K562 (cell line): ENCODE measurements at regions not wholly inside any gene's neighbourhood (a gene's known extent, or its start where the extent isn't known, plus 50 kb on each side); places are given as distances from the start of the nearest gene placed in this dataset.

ENCODE experiments used
- ATAC-seq: fragments of 200-7000 bp; cut with Tn5 transposase; 3 replicates; pipeline ENCODE4 v1.9.1; 2020; ENCODE audit warnings: moderate library complexity
- BruUV-seq: library from RNA; stranded (reverse); fragments of 400-500 nt; replicated peaks from 2 replicates; lab custom pipeline; 2021; lab: Mats Ljungman, UMichigan
- CTCF ChIA-PET: fragments of 300-600 bp; formaldehyde crosslinking; extraction: SDS; loops from one replicate; lab custom pipeline; 2021; ENCODE audit warnings: low intra/inter-chr PET ratio; lab: Yijun Ruan, JAX
- POLR2A ChIA-PET: fragments of 300-600, 350-650 bp; sonication (Branson Sonifier 250); formaldehyde crosslinking; extraction: SDS; loops from one replicate; lab custom pipeline; 2021; ENCODE audit warnings: antibody characterized with exemption, inconsistent platforms; lab: Yijun Ruan, JAX
- DNase-seq, 4 experiments: peaks; one replicate each; pipeline versions ENCODE4 v3.0.0 to v3.0.0-alpha.2; 2011 to 2018; ENCODE audit warnings: low spot score in 3 of 4, mixed read lengths in 3 of 4; ENCODE audit errors: extremely low read depth in 1 of 4
- FAIRE-seq: peaks from 2 replicates; lab custom pipeline; 2011; peaks lifted over from hg19 to GRCh38; lab: Jason Lieb, UNC
- H2AFZ ChIP-seq: 2 replicates; pipeline ENCODE4 v1.6.0; 2011; ENCODE audit warnings: low read depth, low read length, control low read depth, inconsistent platforms
- H3K27ac ChIP-seq: fragments of 200-600 bp; 3 replicates; pipeline ENCODE4 v1.8.0; 2011; ENCODE audit warnings: low read depth, mild to moderate bottlenecking, control low read depth, inconsistent platforms, low read length, moderate library complexity, mixed read lengths; ENCODE audit errors: extremely low read depth
- H3K27me3 ChIP-seq, 2 experiments: fragments of 300-600 bp in 1 of 2; 2 replicates in 1 of 2; 3 replicates in 1 of 2; pipeline versions ENCODE4 v1.6.0 to v1.8.0; 2011; ENCODE audit warnings: inconsistent platforms in 2 of 2, low read length in 2 of 2, mild to moderate bottlenecking in 1 of 2, mixed read lengths in 1 of 2, moderate library complexity in 1 of 2; ENCODE audit not compliant: control insufficient read depth in 2 of 2, insufficient read depth in 2 of 2
- H3K36me3 ChIP-seq: fragments of 300-600 bp; 3 replicates; pipeline ENCODE4 v1.8.0; 2011; ENCODE audit warnings: mild to moderate bottlenecking, low read length, inconsistent platforms; ENCODE audit not compliant: control insufficient read depth, insufficient read depth
- H3K4me1 ChIP-seq, 2 experiments: fragments of 200-600 bp in 1 of 2; replicated peaks in 1 of 2; 2 replicates in 1 of 2; 3 replicates in 1 of 2; pipeline versions ENCODE4 v1.5.1 to v1.8.0; 2011; ENCODE audit warnings: inconsistent platforms in 2 of 2, low read length in 2 of 2, mild to moderate bottlenecking in 1 of 2, mixed read lengths in 1 of 2, moderate library complexity in 1 of 2; ENCODE audit not compliant: control insufficient read depth in 2 of 2, insufficient read depth in 2 of 2
- H3K4me2 ChIP-seq: 2 replicates; pipeline ENCODE4 v1.6.1; 2011; ENCODE audit warnings: low read length, control low read depth, inconsistent platforms, mixed read lengths; ENCODE audit not compliant: insufficient read depth
- H3K4me3 ChIP-seq: fragments of 200-600 bp; sonication (generic), shearing (Covaris generic); 2 replicates; pipeline ENCODE4 v1.5.1; 2016; ENCODE audit warnings: control low read depth, inconsistent platforms
- H3K79me2 ChIP-seq: fragments of 200-600 bp; 3 replicates; pipeline ENCODE4 v1.8.0; 2011; ENCODE audit warnings: low read length, inconsistent platforms; ENCODE audit not compliant: control insufficient read depth, insufficient read depth
- H3K9ac ChIP-seq, 2 experiments: 2 replicates each; pipeline versions ENCODE4 v1.6.0 to v1.6.1; 2011; ENCODE audit warnings: low read depth in 2 of 2, low read length in 2 of 2, control low read depth in 1 of 2, inconsistent platforms in 1 of 2, mild to moderate bottlenecking in 1 of 2, mixed read lengths in 1 of 2; ENCODE audit not compliant: insufficient read depth in 1 of 2
- H3K9me1 ChIP-seq: one replicate; pipeline ENCODE4 v1.6.0; 2011; ENCODE audit warnings: inconsistent platforms, mild to moderate bottlenecking, low read length, moderate library complexity; ENCODE audit not compliant: control insufficient read depth, insufficient read depth
- H3K9me3 ChIP-seq: replicated peaks from 2 replicates; pipeline ENCODE4 v1.5.1; 2011; ENCODE audit warnings: low read depth, low read length, inconsistent platforms; ENCODE audit not compliant: control insufficient read depth, insufficient read depth
- H4K20me1 ChIP-seq: replicated peaks from 2 replicates; pipeline ENCODE4 v1.6.1; 2011; ENCODE audit warnings: low read length, inconsistent platforms, mixed read lengths; ENCODE audit not compliant: control insufficient read depth, insufficient read depth
- C11orf30 ChIP-seq: fragments of 450-650 bp; IDR thresholded peaks from 2 replicates; pipeline ENCODE4 v1.6.1; 2016; ENCODE audit warnings: low read depth, mild to moderate bottlenecking
- CREB5 ChIP-seq: fragments of 250-450 bp; sonication (Bioruptor Pico); IDR thresholded peaks from 2 replicates; pipeline ENCODE4 v1.5.0; 2020; ENCODE audit warnings: mild to moderate bottlenecking
- DIDO1 ChIP-seq: fragments of 450-650 bp; IDR thresholded peaks from 2 replicates; pipeline ENCODE4 v1.6.1; 2016; ENCODE audit warnings: low read depth, missing biosample characterization, missing genetic modification characterization
- ETV1 ChIP-seq: fragments of 450-650 bp; conservative IDR thresholded peaks from 2 replicates; pipeline ENCODE4 v1.6.1; 2016; ENCODE audit warnings: missing genetic modification characterization, control low read depth, low read depth, missing compliant biosample characterization
- HCFC1 ChIP-seq: IDR thresholded peaks from 2 replicates; pipeline ENCODE4 v1.6.1; 2012; ENCODE audit warnings: low read depth, low read length, improper control_type of control experiment
- IFI16 ChIP-seq: fragments of 250-450 bp; sonication (Bioruptor Pico); IDR thresholded peaks from 2 replicates; pipeline ENCODE4 v2.1.2; 2022; ENCODE audit warnings: mild to moderate bottlenecking, inconsistent platforms
- L3MBTL2 ChIP-seq: fragments of 450-650 bp; IDR thresholded peaks from 2 replicates; pipeline ENCODE4 v1.6.1; 2016; ENCODE audit warnings: mild to moderate bottlenecking, moderate library complexity
- LEF1 ChIP-seq: fragments of 450-650 bp; IDR thresholded peaks from 2 replicates; pipeline ENCODE4 v1.6.1; 2016; ENCODE audit warnings: mild to moderate bottlenecking
- NR3C1 ChIP-seq: sonication (generic); formaldehyde crosslinking; IDR thresholded peaks from 2 replicates; pipeline ENCODE4 v1.8.1; 2022; ENCODE audit warnings: missing genetic modification reagents
- POU5F1 ChIP-seq: fragments of 150-350 bp; IDR thresholded peaks from 2 replicates; pipeline ENCODE4 v1.6.1; 2014; ENCODE audit warnings: borderline replicate concordance, low read length, low read depth, mild to moderate bottlenecking; ENCODE audit not compliant: partially characterized antibody
- SAP30 ChIP-seq: fragments of 200-600 bp; sonication (generic); IDR thresholded peaks from 2 replicates; pipeline ENCODE4 v1.6.1; 2012; ENCODE audit warnings: borderline replicate concordance, low read depth, mild to moderate bottlenecking, moderate library complexity, low read length, control low read depth, inconsistent platforms; ENCODE audit not compliant: insufficient read depth, poor library complexity, severe bottlenecking
- SRSF1 ChIP-seq: fragments of 200-400 bp; formaldehyde crosslinking; IDR thresholded peaks from 2 replicates; pipeline ENCODE4 v1.6.1; 2017; ENCODE audit warnings: mild to moderate bottlenecking, low read depth, low read length, moderate library complexity
- TEAD1 ChIP-seq, 2 experiments: fragments of 450-650 bp in 1 of 2; sonication (generic) in 1 of 2; formaldehyde crosslinking; IDR thresholded peaks; 2 replicates each; pipeline versions ENCODE4 v1.4.0 to v1.8.0; 2020 to 2022; ENCODE audit warnings: mild to moderate bottlenecking in 2 of 2, missing genetic modification reagents in 1 of 2
- ZFPM2 ChIP-seq: fragments of 250-450 bp; sonication (Bioruptor Pico); IDR thresholded peaks from 2 replicates; pipeline ENCODE4 v1.5.1; 2022; ENCODE audit warnings: mild to moderate bottlenecking
- ZNF133 ChIP-seq: fragments of 250-450 bp; sonication (Bioruptor Pico); IDR thresholded peaks from 2 replicates; pipeline ENCODE4 v1.4.0; 2020; ENCODE audit warnings: mild to moderate bottlenecking
- ZNF239 ChIP-seq: fragments of 250-450 bp; sonication (Bioruptor Pico); IDR thresholded peaks from 2 replicates; pipeline ENCODE4 v1.4.0; 2020; ENCODE audit warnings: mild to moderate bottlenecking
- ZNF707 ChIP-seq: fragments of 250-450 bp; sonication (Bioruptor Pico); conservative IDR thresholded peaks from 2 replicates; pipeline ENCODE4 v1.8.0; 2022; ENCODE audit warnings: inconsistent platforms, mild to moderate bottlenecking, moderate library complexity
- WGBS: fragments of 100-300 bp; shearing (Covaris generic); methylation state at CpG from one replicate; pipeline ENCODE4 v1.1.6; 2016; ENCODE audit warnings: low coverage, mixed read lengths; ENCODE audit not compliant: insufficient coverage; ENCODE audit errors: missing lambda C conversion rate; 5-methylcytosine and 5-hydroxymethylcytosine counted together
- in situ Hi-C: fragments of 300-500 bp; cut with MboI; formaldehyde crosslinking; loops from 4 replicates; pipeline ENCODE4 v1.15.0; 2018; ENCODE audit warnings: inconsistent platforms, mixed read lengths
- intact Hi-C: fragments of 100-400 bp; cut with micrococcal nuclease; formaldehyde crosslinking; loops from 2 replicates; pipeline ENCODE4 v1.14.2; 2022
- TF ChIP-seq, protein P1 (sequence below): fragments of 450-650 bp; formaldehyde crosslinking; IDR thresholded peaks from 2 replicates; pipeline ENCODE4 v1.4.0; 2020; ENCODE audit warnings: mild to moderate bottlenecking, mixed read lengths

DNA sequence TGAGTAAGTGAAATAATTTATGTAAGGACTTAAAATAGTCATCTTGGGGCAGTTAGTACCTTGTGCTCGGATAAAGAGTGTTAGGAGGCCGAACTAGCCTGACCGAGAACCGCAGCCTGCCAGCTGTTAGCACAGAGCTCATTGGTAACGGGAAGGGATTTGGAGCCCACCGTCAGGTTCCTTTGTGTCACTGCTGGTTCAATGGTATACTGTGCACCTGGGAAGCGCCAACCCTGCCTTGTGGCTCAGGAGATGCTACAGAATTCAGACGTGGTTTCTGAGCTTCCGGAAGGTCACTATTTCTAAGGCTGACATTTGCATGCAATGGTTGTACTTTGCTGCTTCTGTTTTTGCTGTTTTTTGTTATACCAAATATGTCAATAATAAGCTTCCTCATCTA lies 403.5 kb downstream of the CADM1 start:
- ChIA-PET POLR2A (no interaction called here), CTCF (no interaction called here)
- Histone ChIP-seq H3K4me3 (no peak overlapping the region), H3K27me3 (no peaks in the 10 kb centered on the region), H3K27ac (no peak overlapping the region), H3K4me1 (no peaks in the 10 kb centered on the region), H3K79me2 (no peaks in the 10 kb centered on the region), H4K20me1 (no peaks in the 10 kb centered on the region), H3K9me3 (no peaks in the 10 kb centered on the region), H3K9me1 (no peaks in the 10 kb centered on the region), H3K9ac (no peak overlapping the region), H3K36me3 (no peaks in the 10 kb centered on the region), H2AFZ (no peak overlapping the region), H3K4me2 (no peak overlapping the region)
- BruUV-seq, result no TSS peak
- in situ Hi-C loops, result no loop called here
- TF ChIP-seq IFI16 (CRISPR knock-in tag) (no peak), C11orf30 (no peak), L3MBTL2 (no peak), SAP30 (no peak), CREB5 (CRISPR knock-in tag) (no peak), ZNF133 (CRISPR knock-in tag) (no peak), ZNF239 (CRISPR knock-in tag) (no peak), DIDO1 (tag) (no peak), POU5F1 (no peak), HCFC1 (no peak), ZFPM2 (CRISPR knock-in tag) (no peak), NR3C1 (CRISPR knock-in tag) (no peak), ETV1 (no peak), SRSF1 (no peak), ZNF707 (CRISPR knock-in tag) (no peak), LEF1 (no peak), TEAD1 (CRISPR knock-in tag; IDR thresholded peaks at IDR 0.05) (no peak)
- TF ChIP-seq, protein P1, sequence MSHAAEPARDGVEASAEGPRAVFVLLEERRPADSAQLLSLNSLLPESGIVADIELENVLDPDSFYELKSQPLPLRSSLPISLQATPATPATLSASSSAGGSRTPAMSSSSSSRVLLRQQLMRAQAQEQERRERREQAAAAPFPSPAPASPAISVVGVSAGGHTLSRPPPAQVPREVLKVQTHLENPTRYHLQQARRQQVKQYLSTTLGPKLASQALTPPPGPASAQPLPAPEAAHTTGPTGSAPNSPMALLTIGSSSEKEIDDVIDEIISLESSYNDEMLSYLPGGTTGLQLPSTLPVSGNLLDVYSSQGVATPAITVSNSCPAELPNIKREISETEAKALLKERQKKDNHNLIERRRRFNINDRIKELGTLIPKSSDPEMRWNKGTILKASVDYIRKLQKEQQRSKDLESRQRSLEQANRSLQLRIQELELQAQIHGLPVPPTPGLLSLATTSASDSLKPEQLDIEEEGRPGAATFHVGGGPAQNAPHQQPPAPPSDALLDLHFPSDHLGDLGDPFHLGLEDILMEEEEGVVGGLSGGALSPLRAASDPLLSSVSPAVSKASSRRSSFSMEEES (CRISPR knock-in tag), result no peak
- ATAC-seq, result no peak
- no peak for FAIRE-seq
- intact Hi-C loops, result no loop called here
- no peak for DNase-seq
- WGBS, result 2% methylated on average over 9 of the region's 9 CpGs
